ENCODE measurements at regions not wholly inside any gene's neighbourhood (a gene's known extent, or its start where the extent isn't known, plus 50 kb on each side); places are given as distances from the start of the nearest gene placed in this dataset.

- TF ChIP-seq CTCF (IDR thresholded peaks at IDR 0.05; ENCODE audit: low read depth, low read length) = no peak
- no peak for TF ChIP-seq EZH2phosphoT487 (IDR thresholded peaks at IDR 0.05; ENCODE audit: low read depth)
Observed at GRCh38 chr5:118139361-118139760, 849.0 kb downstream of the DTWD2 start.

All from OCI-LY3 (cell line).